ENCODE measurements at regions not wholly inside any gene's neighbourhood (a gene's known extent, or its start where the extent isn't known, plus 50 kb on each side); places are given as distances from the start of the nearest gene placed in this dataset.
"Not testable (repeated sequence)": the region's sequence is repeated elsewhere in the genome, so short reads cannot be mapped to it uniquely, and the experiment has no call there.

GRCh38 chr9:96149533-96150280 is 152.3 kb downstream of the HSD17B3 start:
- Histone ChIP-seq H3K27ac (no peak overlapping the region), H3K36me3 (no peaks in the 10 kb centered on the region), H3K4me1 (peaks cover 11% of the 10 kb centered on the region), H3K4me3 (no peak overlapping the region), H3K27me3 (ENCODE audit: low read depth) (peaks cover 3% of the 10 kb centered on the region), H3K9me3 (no peaks in the 10 kb centered on the region)
- ATAC-seq: no peak
- no peak for TF ChIP-seq CTCF (IDR thresholded peaks at IDR 0.05)
- intact Hi-C loops (cut with DNase I): no loop called here
- no peak for DNase-seq

- H3K36me3 ChIP-seq: no peaks in the 10 kb centered on the region
- DNase-seq (no peak), ATAC-seq (peak in 1 of 2 donors; percentile 48)
- H3K4me1 ChIP-seq: peaks cover 11% of the 10 kb centered on the region
- H3K27ac ChIP-seq: no peak overlapping the region
- H3K27me3 ChIP-seq (ENCODE audit: low read depth): peaks cover 2% of the 10 kb centered on the region
- H3K4me3 ChIP-seq: no peak overlapping the region
- no peaks in the 10 kb centered on the region for H3K9me3 ChIP-seq
- intact Hi-C loops (cut with DNase I): no loop called here
- no peak for TF ChIP-seq CTCF (IDR thresholded peaks at IDR 0.05)
These were observed 153.1 kb downstream of the HSD17B3 start for GRCh38 chr9:96148634-96149532.

GRCh38 chr9:96147029-96147428 is 154.9 kb downstream of the HSD17B3 start:
- H3K9me3 ChIP-seq; ATAC-seq; H3K36me3 ChIP-seq; H3K4me3 ChIP-seq; DNase-seq; H3K27me3 ChIP-seq (ENCODE audit: low read depth); H3K27ac ChIP-seq; intact Hi-C loops (cut with DNase I): not testable (repeated sequence)
- H3K4me1 ChIP-seq: peaks cover 11% of the 10 kb centered on the region

- H3K36me3 ChIP-seq: no peaks in the 10 kb centered on the region
These were observed 160.3 kb downstream of the HSD17B3 start for GRCh38 chr9:96141666-96142065.

GRCh38 chr9:96141128-96141474 is 160.9 kb downstream of the HSD17B3 start:
- Histone ChIP-seq H3K27me3 (ENCODE audit: low read depth) (no peaks in the 10 kb centered on the region), H3K36me3 (no peaks in the 10 kb centered on the region), H3K9me3 (no peaks in the 10 kb centered on the region), H3K4me1 (peaks cover 38% of the 10 kb centered on the region), H3K4me3 (no peak overlapping the region), H3K27ac (no peak overlapping the region)
- intact Hi-C loops (cut with DNase I): no loop called here
- DNase-seq: no peak
- ATAC-seq: no peak
- TF ChIP-seq CTCF (IDR thresholded peaks at IDR 0.05): no peak

More at GRCh38 chr9:96141666-96142065, 160.3 kb downstream of the HSD17B3 start:
- no peaks in the 10 kb centered on the region for H3K27me3 ChIP-seq (ENCODE audit: low read depth)
- H3K4me3 ChIP-seq: no peak overlapping the region
- no peak for DNase-seq
- no peak for TF ChIP-seq CTCF (IDR thresholded peaks at IDR 0.05)
- no peak for ATAC-seq
- H3K27ac ChIP-seq: no peak overlapping the region
- peaks cover 35% of the 10 kb centered on the region for H3K4me1 ChIP-seq
- intact Hi-C loops (cut with DNase I): no loop called here
- H3K9me3 ChIP-seq: no peaks in the 10 kb centered on the region
